ENCODE measurements at regions not wholly inside any gene's neighbourhood (a gene's known extent, or its start where the extent isn't known, plus 50 kb on each side); places are given as distances from the start of the nearest gene placed in this dataset.

- no peak for TF ChIP-seq RAD21 (IDR thresholded peaks at IDR 0.05)
- no peak for TF ChIP-seq YY1 (IDR thresholded peaks at IDR 0.05)
- TF ChIP-seq HNF4G (IDR thresholded peaks at IDR 0.05) = no peak
- no peak for TF ChIP-seq EGR1 (IDR thresholded peaks at IDR 0.05; ENCODE audit: low read depth in 2 of 2)
- TF ChIP-seq HNF4A (conservative IDR thresholded peaks at IDR 0.05) = no peak
- TF ChIP-seq JUND (IDR thresholded peaks at IDR 0.05) = no peak
- no peak for TF ChIP-seq FOXA2 (IDR thresholded peaks at IDR 0.05)
- TF ChIP-seq NR2F2 (IDR thresholded peaks at IDR 0.05) = no peak
- TF ChIP-seq TAF1 (conservative IDR thresholded peaks at IDR 0.05) = no peak
- no peak for TF ChIP-seq MAX (IDR thresholded peaks at IDR 0.05)
- TF ChIP-seq, protein P1, sequence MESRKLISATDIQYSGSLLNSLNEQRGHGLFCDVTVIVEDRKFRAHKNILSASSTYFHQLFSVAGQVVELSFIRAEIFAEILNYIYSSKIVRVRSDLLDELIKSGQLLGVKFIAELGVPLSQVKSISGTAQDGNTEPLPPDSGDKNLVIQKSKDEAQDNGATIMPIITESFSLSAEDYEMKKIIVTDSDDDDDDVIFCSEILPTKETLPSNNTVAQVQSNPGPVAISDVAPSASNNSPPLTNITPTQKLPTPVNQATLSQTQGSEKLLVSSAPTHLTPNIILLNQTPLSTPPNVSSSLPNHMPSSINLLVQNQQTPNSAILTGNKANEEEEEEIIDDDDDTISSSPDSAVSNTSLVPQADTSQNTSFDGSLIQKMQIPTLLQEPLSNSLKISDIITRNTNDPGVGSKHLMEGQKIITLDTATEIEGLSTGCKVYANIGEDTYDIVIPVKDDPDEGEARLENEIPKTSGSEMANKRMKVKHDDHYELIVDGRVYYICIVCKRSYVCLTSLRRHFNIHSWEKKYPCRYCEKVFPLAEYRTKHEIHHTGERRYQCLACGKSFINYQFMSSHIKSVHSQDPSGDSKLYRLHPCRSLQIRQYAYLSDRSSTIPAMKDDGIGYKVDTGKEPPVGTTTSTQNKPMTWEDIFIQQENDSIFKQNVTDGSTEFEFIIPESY (IDR thresholded peaks at IDR 0.05) = no peak
- TF ChIP-seq SP1 (IDR thresholded peaks at IDR 0.05) = no peak
- no peak for TF ChIP-seq GABPA (IDR thresholded peaks at IDR 0.05 in 1 of 2, conservative IDR thresholded peaks at IDR 0.05 in 1 of 2)
- no peak for TF ChIP-seq FOXA1 (IDR thresholded peaks at IDR 0.05)
- no peak for TF ChIP-seq RXRA (IDR thresholded peaks at IDR 0.05)
- TF ChIP-seq, protein P2, sequence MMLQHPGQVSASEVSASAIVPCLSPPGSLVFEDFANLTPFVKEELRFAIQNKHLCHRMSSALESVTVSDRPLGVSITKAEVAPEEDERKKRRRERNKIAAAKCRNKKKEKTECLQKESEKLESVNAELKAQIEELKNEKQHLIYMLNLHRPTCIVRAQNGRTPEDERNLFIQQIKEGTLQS (IDR thresholded peaks at IDR 0.05) = no peak
- TF ChIP-seq, protein P3, sequence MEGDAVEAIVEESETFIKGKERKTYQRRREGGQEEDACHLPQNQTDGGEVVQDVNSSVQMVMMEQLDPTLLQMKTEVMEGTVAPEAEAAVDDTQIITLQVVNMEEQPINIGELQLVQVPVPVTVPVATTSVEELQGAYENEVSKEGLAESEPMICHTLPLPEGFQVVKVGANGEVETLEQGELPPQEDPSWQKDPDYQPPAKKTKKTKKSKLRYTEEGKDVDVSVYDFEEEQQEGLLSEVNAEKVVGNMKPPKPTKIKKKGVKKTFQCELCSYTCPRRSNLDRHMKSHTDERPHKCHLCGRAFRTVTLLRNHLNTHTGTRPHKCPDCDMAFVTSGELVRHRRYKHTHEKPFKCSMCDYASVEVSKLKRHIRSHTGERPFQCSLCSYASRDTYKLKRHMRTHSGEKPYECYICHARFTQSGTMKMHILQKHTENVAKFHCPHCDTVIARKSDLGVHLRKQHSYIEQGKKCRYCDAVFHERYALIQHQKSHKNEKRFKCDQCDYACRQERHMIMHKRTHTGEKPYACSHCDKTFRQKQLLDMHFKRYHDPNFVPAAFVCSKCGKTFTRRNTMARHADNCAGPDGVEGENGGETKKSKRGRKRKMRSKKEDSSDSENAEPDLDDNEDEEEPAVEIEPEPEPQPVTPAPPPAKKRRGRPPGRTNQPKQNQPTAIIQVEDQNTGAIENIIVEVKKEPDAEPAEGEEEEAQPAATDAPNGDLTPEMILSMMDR (IDR thresholded peaks at IDR 0.05; ENCODE audit: low read depth, low read length, missing input control) = no peak
- TF ChIP-seq, protein P4, sequence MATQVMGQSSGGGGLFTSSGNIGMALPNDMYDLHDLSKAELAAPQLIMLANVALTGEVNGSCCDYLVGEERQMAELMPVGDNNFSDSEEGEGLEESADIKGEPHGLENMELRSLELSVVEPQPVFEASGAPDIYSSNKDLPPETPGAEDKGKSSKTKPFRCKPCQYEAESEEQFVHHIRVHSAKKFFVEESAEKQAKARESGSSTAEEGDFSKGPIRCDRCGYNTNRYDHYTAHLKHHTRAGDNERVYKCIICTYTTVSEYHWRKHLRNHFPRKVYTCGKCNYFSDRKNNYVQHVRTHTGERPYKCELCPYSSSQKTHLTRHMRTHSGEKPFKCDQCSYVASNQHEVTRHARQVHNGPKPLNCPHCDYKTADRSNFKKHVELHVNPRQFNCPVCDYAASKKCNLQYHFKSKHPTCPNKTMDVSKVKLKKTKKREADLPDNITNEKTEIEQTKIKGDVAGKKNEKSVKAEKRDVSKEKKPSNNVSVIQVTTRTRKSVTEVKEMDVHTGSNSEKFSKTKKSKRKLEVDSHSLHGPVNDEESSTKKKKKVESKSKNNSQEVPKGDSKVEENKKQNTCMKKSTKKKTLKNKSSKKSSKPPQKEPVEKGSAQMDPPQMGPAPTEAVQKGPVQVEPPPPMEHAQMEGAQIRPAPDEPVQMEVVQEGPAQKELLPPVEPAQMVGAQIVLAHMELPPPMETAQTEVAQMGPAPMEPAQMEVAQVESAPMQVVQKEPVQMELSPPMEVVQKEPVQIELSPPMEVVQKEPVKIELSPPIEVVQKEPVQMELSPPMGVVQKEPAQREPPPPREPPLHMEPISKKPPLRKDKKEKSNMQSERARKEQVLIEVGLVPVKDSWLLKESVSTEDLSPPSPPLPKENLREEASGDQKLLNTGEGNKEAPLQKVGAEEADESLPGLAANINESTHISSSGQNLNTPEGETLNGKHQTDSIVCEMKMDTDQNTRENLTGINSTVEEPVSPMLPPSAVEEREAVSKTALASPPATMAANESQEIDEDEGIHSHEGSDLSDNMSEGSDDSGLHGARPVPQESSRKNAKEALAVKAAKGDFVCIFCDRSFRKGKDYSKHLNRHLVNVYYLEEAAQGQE (IDR thresholded peaks at IDR 0.05) = no peak
- H3K9ac ChIP-seq (ENCODE audit: low read depth in 1 of 2, low read length in 2 of 2) = no peak overlapping the region
- 79% methylated on average over 3 of the region's 3 CpGs for WGBS
- no peak overlapping the region for H3K4me3 ChIP-seq (ENCODE audit: low read depth in 1 of 3, low read length in 3 of 3)
- no peak overlapping the region for H3K27ac ChIP-seq (ENCODE audit: low read depth in 1 of 2, low read length in 2 of 2)
- H3K36me3 ChIP-seq (ENCODE audit: control insufficient read depth in 4 of 4, insufficient read depth in 3 of 4, low read depth in 1 of 4, low read length in 3 of 4) = no peaks in the 10 kb centered on the region
- H3K27me3 ChIP-seq (ENCODE audit: control insufficient read depth in 4 of 4, insufficient read depth in 4 of 4, low read length in 3 of 4) = peaks cover 2 to 11% (median 6%) of the 10 kb centered on the region in 4 donors
- no peak for DNase-seq (ENCODE audit: low spot score)
- peaks cover 7 to 15% (median 12%) of the 10 kb centered on the region in 4 donors for H3K4me1 ChIP-seq (ENCODE audit: control insufficient read depth in 4 of 4, insufficient read depth in 4 of 4, low read length in 3 of 4)
- H3K9me3 ChIP-seq (ENCODE audit: control insufficient read depth in 4 of 4, low read length in 3 of 4) = no peaks in the 10 kb centered on the region
These were observed 255.4 kb downstream of the TJP1 start for GRCh38 chr15:29566914-29567313.

Measured in liver (tissue), 8 donors.